ENCODE measurements at regions not wholly inside any gene's neighbourhood (a gene's known extent, or its start where the extent isn't known, plus 50 kb on each side); places are given as distances from the start of the nearest gene placed in this dataset.
"Not testable (repeated sequence)": the region's sequence is repeated elsewhere in the genome, so short reads cannot be mapped to it uniquely, and the experiment has no call there.

DNA sequence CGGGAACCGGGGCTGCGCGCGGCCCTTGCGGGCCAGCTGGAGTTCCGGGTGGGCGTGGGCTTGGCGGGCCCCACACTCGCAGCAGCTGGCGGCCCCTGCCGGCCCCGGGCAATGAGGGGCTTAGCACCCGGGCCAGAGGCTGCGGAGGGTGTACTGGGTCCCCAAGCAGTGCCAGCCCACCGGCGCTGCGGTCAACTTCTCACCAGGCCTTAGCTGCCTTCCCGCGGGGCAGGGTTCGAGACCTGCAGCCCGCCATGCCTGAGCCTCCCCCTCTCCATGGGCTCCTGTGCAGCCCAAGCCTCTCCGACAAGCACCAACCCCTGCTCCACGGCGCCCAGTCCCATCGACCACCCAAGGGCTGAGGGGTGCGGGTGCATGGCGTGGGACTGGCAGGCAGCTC lies 704.4 kb upstream of the FRG1 start:
- not testable (repeated sequence) for H3K4me3 ChIP-seq (ENCODE audit: insufficient read depth in 1 of 2, low read depth in 1 of 2, low read length in 2 of 2); H2BK15ac ChIP-seq (ENCODE audit: low read depth, poor library complexity, severe bottlenecking); H3K27me3 ChIP-seq (ENCODE audit: control insufficient read depth in 1 of 2, insufficient read depth in 1 of 2, low read length in 2 of 2); H4K8ac ChIP-seq (ENCODE audit: low read length); H4K91ac ChIP-seq (ENCODE audit: low read length); H3K9ac ChIP-seq (ENCODE audit: low read length); H3K36me3 ChIP-seq (ENCODE audit: control insufficient read depth in 1 of 2, insufficient read depth in 2 of 2, low read depth in 1 of 2, low read length in 2 of 2); H2AK5ac ChIP-seq (ENCODE audit: low read length, severe bottlenecking); H3K27ac ChIP-seq (ENCODE audit: low read length, poor library complexity, severe bottlenecking); H2BK12ac ChIP-seq (ENCODE audit: low read length in 2 of 2); H3K4me2 ChIP-seq (ENCODE audit: low read length, poor library complexity, severe bottlenecking); DNase-seq; H3K9me3 ChIP-seq (ENCODE audit: control insufficient read depth, low read length); H3K79me1 ChIP-seq (replicated peaks; ENCODE audit: low read length, poor library complexity, severe bottlenecking); H3K4me1 ChIP-seq (ENCODE audit: control insufficient read depth, insufficient read depth, low read depth, low read length); H3K14ac ChIP-seq (ENCODE audit: low read length in 2 of 2); H2BK120ac ChIP-seq (ENCODE audit: low read depth, low read length); H3K18ac ChIP-seq (ENCODE audit: low read depth in 1 of 2, low read length in 2 of 2); H2BK5ac ChIP-seq (ENCODE audit: low read depth, low read length, poor library complexity, severe bottlenecking); H2AFZ ChIP-seq (ENCODE audit: low read depth, low read length); H3K23ac ChIP-seq (ENCODE audit: low read length in 2 of 2); H3K4ac ChIP-seq (ENCODE audit: low read depth in 1 of 2, low read length in 2 of 2)
- 96% methylated on average over 22 of the region's 28 CpGs for WGBS

DNA sequence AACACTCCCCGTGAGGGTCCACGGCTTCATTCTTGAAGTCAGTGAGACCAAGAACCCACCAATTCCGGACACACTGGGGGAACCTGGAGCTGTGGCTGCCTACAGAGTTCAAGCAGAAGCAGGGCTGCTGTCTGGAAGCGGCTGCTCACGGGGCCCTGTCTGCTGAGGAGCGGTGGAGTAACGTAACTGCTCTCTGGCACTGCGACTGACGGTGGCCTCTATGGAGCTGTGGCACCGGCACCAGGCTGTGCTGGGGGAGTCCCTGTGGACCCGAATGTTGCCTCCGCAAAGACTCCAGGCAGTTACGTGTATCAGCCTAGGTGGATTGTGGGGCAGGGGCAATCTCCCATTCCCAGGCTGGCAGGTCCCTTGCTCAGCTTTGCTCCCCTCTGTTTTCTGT lies 703.3 kb upstream of the FRG1 start:
- Histone ChIP-seq H4K91ac (ENCODE audit: low read length) (no peak overlapping the region), H3K27me3 (ENCODE audit: control insufficient read depth in 1 of 2, insufficient read depth in 1 of 2, low read length in 2 of 2) (no peaks in the 10 kb centered on the region), H4K8ac (ENCODE audit: low read length) (no peak overlapping the region), H3K23ac (ENCODE audit: low read length in 2 of 2) (no peak overlapping the region), H3K14ac (ENCODE audit: low read length in 2 of 2) (no peak overlapping the region), H3K4me3 (ENCODE audit: insufficient read depth in 1 of 2, low read depth in 1 of 2, low read length in 2 of 2) (no peak overlapping the region), H3K4me2 (ENCODE audit: low read length, poor library complexity, severe bottlenecking) (no peak overlapping the region), H3K4ac (ENCODE audit: low read depth in 1 of 2, low read length in 2 of 2) (no peak overlapping the region), H3K9me3 (ENCODE audit: control insufficient read depth, low read length) (no peaks in the 10 kb centered on the region), H3K9ac (ENCODE audit: low read length) (no peak overlapping the region), H2BK15ac (ENCODE audit: low read depth, poor library complexity, severe bottlenecking) (no peak overlapping the region), H3K18ac (ENCODE audit: low read depth in 1 of 2, low read length in 2 of 2) (no peak overlapping the region), H2BK12ac (ENCODE audit: low read length in 2 of 2) (no peak overlapping the region), H3K27ac (ENCODE audit: low read length, poor library complexity, severe bottlenecking) (no peak overlapping the region), H3K79me1 (replicated peaks; ENCODE audit: low read length, poor library complexity, severe bottlenecking) (no peaks in the 10 kb centered on the region), H2AFZ (ENCODE audit: low read depth, low read length) (no peak overlapping the region), H3K36me3 (ENCODE audit: control insufficient read depth in 1 of 2, insufficient read depth in 2 of 2, low read depth in 1 of 2, low read length in 2 of 2) (no peaks in the 10 kb centered on the region), H2BK120ac (ENCODE audit: low read depth, low read length) (no peak overlapping the region), H2AK5ac (ENCODE audit: low read length, severe bottlenecking) (no peak overlapping the region), H2BK5ac (ENCODE audit: low read depth, low read length, poor library complexity, severe bottlenecking) (no peak overlapping the region), H3K4me1 (ENCODE audit: control insufficient read depth, insufficient read depth, low read depth, low read length) (no peaks in the 10 kb centered on the region)
- 90% methylated on average over 13 of the region's 13 CpGs for WGBS
- DNase-seq: no peak

DNA sequence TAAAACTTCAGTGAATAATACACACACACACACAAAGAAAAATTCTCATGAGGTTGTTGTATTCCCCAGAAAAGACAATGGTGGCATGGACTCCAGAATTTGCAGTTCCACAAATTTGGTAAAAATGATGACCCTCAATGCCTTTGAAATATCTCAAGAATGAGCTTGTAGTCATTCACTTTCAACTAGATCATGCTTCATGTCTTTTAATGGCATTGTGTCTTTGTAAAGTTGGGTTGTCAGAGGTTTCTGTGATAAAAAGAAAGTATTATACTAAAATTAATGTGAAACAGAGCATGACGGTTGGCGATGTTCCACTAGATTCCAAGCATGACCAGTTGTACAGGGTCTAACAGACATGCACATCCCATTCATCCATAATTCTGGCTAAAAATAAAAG lies 685.0 kb upstream of the FRG1 start:
- no peak overlapping the region for H2BK120ac ChIP-seq (ENCODE audit: low read depth, low read length)
- no peak overlapping the region for H3K4me2 ChIP-seq (ENCODE audit: low read length, poor library complexity, severe bottlenecking)
- no peak overlapping the region for H2BK12ac ChIP-seq (ENCODE audit: low read length in 2 of 2)
- no peak overlapping the region for H2BK15ac ChIP-seq (ENCODE audit: low read depth, poor library complexity, severe bottlenecking)
- H3K9ac ChIP-seq (ENCODE audit: low read length): no peak overlapping the region
- H3K14ac ChIP-seq (ENCODE audit: low read length in 2 of 2): no peak overlapping the region
- H4K91ac ChIP-seq (ENCODE audit: low read length): no peak overlapping the region
- no peaks in the 10 kb centered on the region for H3K27me3 ChIP-seq (ENCODE audit: control insufficient read depth in 1 of 2, insufficient read depth in 1 of 2, low read length in 2 of 2)
- no peaks in the 10 kb centered on the region for H3K36me3 ChIP-seq (ENCODE audit: control insufficient read depth in 1 of 2, insufficient read depth in 2 of 2, low read depth in 1 of 2, low read length in 2 of 2)
- WGBS: 100% methylated on average over 2 of the region's 2 CpGs
- no peak overlapping the region for H3K4me3 ChIP-seq (ENCODE audit: insufficient read depth in 1 of 2, low read depth in 1 of 2, low read length in 2 of 2)
- H2AFZ ChIP-seq (ENCODE audit: low read depth, low read length): no peak overlapping the region
- H2AK5ac ChIP-seq (ENCODE audit: low read length, severe bottlenecking): no peak overlapping the region
- H2BK5ac ChIP-seq (ENCODE audit: low read depth, low read length, poor library complexity, severe bottlenecking): no peak overlapping the region
- H4K8ac ChIP-seq (ENCODE audit: low read length): no peak overlapping the region
- H3K23ac ChIP-seq (ENCODE audit: low read length in 2 of 2): no peak overlapping the region
- H3K4ac ChIP-seq (ENCODE audit: low read depth in 1 of 2, low read length in 2 of 2): no peak overlapping the region
- H3K18ac ChIP-seq (ENCODE audit: low read depth in 1 of 2, low read length in 2 of 2): no peak overlapping the region
- no peaks in the 10 kb centered on the region for H3K4me1 ChIP-seq (ENCODE audit: control insufficient read depth, insufficient read depth, low read depth, low read length)
- H3K79me1 ChIP-seq (replicated peaks; ENCODE audit: low read length, poor library complexity, severe bottlenecking): no peaks in the 10 kb centered on the region
- peaks cover 11% of the 10 kb centered on the region for H3K9me3 ChIP-seq (ENCODE audit: control insufficient read depth, low read length)
- H3K27ac ChIP-seq (ENCODE audit: low read length, poor library complexity, severe bottlenecking): no peak overlapping the region
- DNase-seq: no peak

DNA sequence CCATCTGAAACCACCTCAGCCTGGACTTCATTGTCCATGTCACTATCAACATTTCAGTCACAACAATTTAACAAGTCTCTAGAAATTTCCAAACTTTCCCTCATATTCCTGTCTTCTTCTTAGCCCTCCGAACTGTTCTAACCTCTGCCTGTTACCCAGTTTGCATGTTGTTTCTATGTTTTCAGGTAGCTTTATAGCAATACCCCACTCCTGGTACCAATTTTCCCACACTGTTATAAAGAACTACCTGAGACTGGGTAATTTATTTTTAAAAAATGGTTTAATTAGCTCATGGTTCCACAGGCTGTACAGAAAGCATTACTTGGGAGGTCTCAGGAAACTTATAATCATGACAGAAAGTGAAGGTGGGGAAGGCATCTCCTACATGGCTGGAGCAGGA lies 679.2 kb upstream of the FRG1 start:
- Histone ChIP-seq H3K4me2 (ENCODE audit: low read length, poor library complexity, severe bottlenecking) (no peak overlapping the region), H3K4me3 (ENCODE audit: insufficient read depth in 1 of 2, low read depth in 1 of 2, low read length in 2 of 2) (no peak overlapping the region), H2BK12ac (ENCODE audit: low read length in 2 of 2) (no peak overlapping the region), H3K27me3 (ENCODE audit: control insufficient read depth in 1 of 2, insufficient read depth in 1 of 2, low read length in 2 of 2) (no peaks in the 10 kb centered on the region), H3K36me3 (ENCODE audit: control insufficient read depth in 1 of 2, insufficient read depth in 2 of 2, low read depth in 1 of 2, low read length in 2 of 2) (no peaks in the 10 kb centered on the region), H2AK5ac (ENCODE audit: low read length, severe bottlenecking) (no peak overlapping the region), H3K9me3 (ENCODE audit: control insufficient read depth, low read length) (peaks cover 20% of the 10 kb centered on the region), H3K18ac (ENCODE audit: low read depth in 1 of 2, low read length in 2 of 2) (no peak overlapping the region), H3K4ac (ENCODE audit: low read depth in 1 of 2, low read length in 2 of 2) (no peak overlapping the region), H4K8ac (ENCODE audit: low read length) (no peak overlapping the region), H2BK15ac (ENCODE audit: low read depth, poor library complexity, severe bottlenecking) (no peak overlapping the region), H3K14ac (ENCODE audit: low read length in 2 of 2) (no peak overlapping the region), H3K23ac (ENCODE audit: low read length in 2 of 2) (no peak overlapping the region), H3K27ac (ENCODE audit: low read length, poor library complexity, severe bottlenecking) (no peak overlapping the region), H2BK5ac (ENCODE audit: low read depth, low read length, poor library complexity, severe bottlenecking) (no peak overlapping the region), H3K4me1 (ENCODE audit: control insufficient read depth, insufficient read depth, low read depth, low read length) (no peaks in the 10 kb centered on the region), H2AFZ (ENCODE audit: low read depth, low read length) (no peak overlapping the region), H3K9ac (ENCODE audit: low read length) (no peak overlapping the region), H2BK120ac (ENCODE audit: low read depth, low read length) (no peak overlapping the region), H4K91ac (ENCODE audit: low read length) (no peak overlapping the region), H3K79me1 (replicated peaks; ENCODE audit: low read length, poor library complexity, severe bottlenecking) (no peaks in the 10 kb centered on the region)
- 64% methylated on average over 1 of the region's 1 CpG for WGBS
- DNase-seq: no peak
